Body of pancreas (tissue), 4 donors: ENCODE measurements at regions not wholly inside any gene's neighbourhood (a gene's known extent, or its start where the extent isn't known, plus 50 kb on each side); places are given as distances from the start of the nearest gene placed in this dataset.

Experiments
- POLR2A ChIP-seq, 3 donors: fragments of 450-650 bp; IDR thresholded peaks; one replicate each; pipeline ENCODE4 v1.6.1; 2016; ENCODE audit warnings: antibody characterized with exemption in 3 of 3, mild to moderate bottlenecking in 2 of 3
- TF ChIP-seq, protein P1 (sequence below), 7 experiments: fragments of 450-650 bp in 4 of 7; fragments of 200-600 bp in 3 of 7; sonication (generic) in 3 of 7; IDR thresholded peaks; one replicate each; pipeline ENCODE4 v1.5.1; 2016 to 2019; ENCODE audit warnings: antibody characterized with exemption in 7 of 7

DNA sequence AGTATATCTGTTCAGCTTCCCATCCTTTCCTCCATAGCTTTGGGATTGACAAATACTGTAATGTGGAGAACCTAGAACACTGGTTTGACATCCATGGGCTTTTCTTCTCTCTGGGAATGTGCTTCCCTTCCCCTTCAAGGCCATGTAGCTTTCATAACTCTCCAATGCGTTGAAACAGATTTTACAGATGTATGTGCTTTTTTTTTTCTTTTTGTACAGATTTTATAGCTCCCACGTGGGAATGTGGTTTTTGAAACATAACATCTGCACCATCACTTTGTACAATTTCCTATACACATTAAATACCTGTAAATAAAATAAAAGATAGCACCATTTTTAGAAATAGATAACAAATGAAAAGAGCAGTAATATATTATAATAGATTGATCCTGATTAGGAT is 138.5 kb upstream of the TMPRSS15 start:
- TF ChIP-seq, protein P1, sequence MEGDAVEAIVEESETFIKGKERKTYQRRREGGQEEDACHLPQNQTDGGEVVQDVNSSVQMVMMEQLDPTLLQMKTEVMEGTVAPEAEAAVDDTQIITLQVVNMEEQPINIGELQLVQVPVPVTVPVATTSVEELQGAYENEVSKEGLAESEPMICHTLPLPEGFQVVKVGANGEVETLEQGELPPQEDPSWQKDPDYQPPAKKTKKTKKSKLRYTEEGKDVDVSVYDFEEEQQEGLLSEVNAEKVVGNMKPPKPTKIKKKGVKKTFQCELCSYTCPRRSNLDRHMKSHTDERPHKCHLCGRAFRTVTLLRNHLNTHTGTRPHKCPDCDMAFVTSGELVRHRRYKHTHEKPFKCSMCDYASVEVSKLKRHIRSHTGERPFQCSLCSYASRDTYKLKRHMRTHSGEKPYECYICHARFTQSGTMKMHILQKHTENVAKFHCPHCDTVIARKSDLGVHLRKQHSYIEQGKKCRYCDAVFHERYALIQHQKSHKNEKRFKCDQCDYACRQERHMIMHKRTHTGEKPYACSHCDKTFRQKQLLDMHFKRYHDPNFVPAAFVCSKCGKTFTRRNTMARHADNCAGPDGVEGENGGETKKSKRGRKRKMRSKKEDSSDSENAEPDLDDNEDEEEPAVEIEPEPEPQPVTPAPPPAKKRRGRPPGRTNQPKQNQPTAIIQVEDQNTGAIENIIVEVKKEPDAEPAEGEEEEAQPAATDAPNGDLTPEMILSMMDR (IDR thresholded peaks at IDR 0.05): no peak
- no peak for TF ChIP-seq POLR2A (IDR thresholded peaks at IDR 0.05)
